ENCODE measurements at regions not wholly inside any gene's neighbourhood (a gene's known extent, or its start where the extent isn't known, plus 50 kb on each side); places are given as distances from the start of the nearest gene placed in this dataset.

- Histone ChIP-seq H3K79me2 (ENCODE audit: insufficient read depth, low read depth, low read length) (no peaks in the 10 kb centered on the region), H4K20me1 (ENCODE audit: insufficient read depth, low read length) (no peaks in the 10 kb centered on the region), H3K27ac (ENCODE audit: low read depth, low read length, poor library complexity, severe bottlenecking) (no peak overlapping the region), H3K4me1 (ENCODE audit: insufficient read depth, low read length, poor library complexity, severe bottlenecking) (no peaks in the 10 kb centered on the region), H2AFZ (ENCODE audit: low read length) (no peak overlapping the region), H3K4me2 (ENCODE audit: low read length) (no peak overlapping the region), H3K36me3 (ENCODE audit: insufficient read depth, low read length) (no peaks in the 10 kb centered on the region), H3K4me3 (ENCODE audit: low read depth, low read length, poor library complexity, severe bottlenecking) (no peak overlapping the region), H3K9me3 (ENCODE audit: low read length) (no peaks in the 10 kb centered on the region), H3K9me2 (ENCODE audit: insufficient read depth, low read length) (no peaks in the 10 kb centered on the region)
- ChIA-PET POLR2A (no interaction called here), CTCF (ENCODE audit: unreplicated experiment) (no interaction called here)
- BruUV-seq (replicated peaks), result no TSS peak
- DNase-seq (ENCODE audit: low spot score), result no peak
- intact Hi-C loops (cut with micrococcal nuclease; ENCODE audit: unreplicated experiment), result no loop called here
- TF ChIP-seq EZH2phosphoT487 (IDR thresholded peaks at IDR 0.05; ENCODE audit: borderline replicate concordance, low read depth, low read length) (no peak), CTCF (conservative IDR thresholded peaks at IDR 0.05; ENCODE audit: low read length) (no peak)
Measured at GRCh38 chr16:52366983-52367382, 180.0 kb downstream of the TOX3 start.

GRCh38 chr16:52364500-52364899, 182.4 kb downstream of the TOX3 start:
- no peak for DNase-seq (ENCODE audit: low spot score)
- BruUV-seq (replicated peaks), result no TSS peak
- Histone ChIP-seq H3K4me2 (ENCODE audit: low read length) (no peak overlapping the region), H3K9me2 (ENCODE audit: insufficient read depth, low read length) (no peaks in the 10 kb centered on the region), H2AFZ (ENCODE audit: low read length) (no peak overlapping the region), H4K20me1 (ENCODE audit: insufficient read depth, low read length) (no peaks in the 10 kb centered on the region), H3K27ac (ENCODE audit: low read depth, low read length, poor library complexity, severe bottlenecking) (no peak overlapping the region), H3K36me3 (ENCODE audit: insufficient read depth, low read length) (no peaks in the 10 kb centered on the region), H3K4me1 (ENCODE audit: insufficient read depth, low read length, poor library complexity, severe bottlenecking) (no peaks in the 10 kb centered on the region), H3K4me3 (ENCODE audit: low read depth, low read length, poor library complexity, severe bottlenecking) (no peak overlapping the region), H3K9me3 (ENCODE audit: low read length) (no peaks in the 10 kb centered on the region), H3K79me2 (ENCODE audit: insufficient read depth, low read depth, low read length) (no peaks in the 10 kb centered on the region)
- POLR2A ChIA-PET, result no interaction called here
- CTCF ChIA-PET (ENCODE audit: unreplicated experiment), result no interaction called here
- intact Hi-C loops (cut with micrococcal nuclease; ENCODE audit: unreplicated experiment), result no loop called here
- TF ChIP-seq CTCF (conservative IDR thresholded peaks at IDR 0.05; ENCODE audit: low read length) (no peak), EZH2phosphoT487 (IDR thresholded peaks at IDR 0.05; ENCODE audit: borderline replicate concordance, low read depth, low read length) (no peak)

GRCh38 chr16:52363082-52363481, 183.9 kb downstream of the TOX3 start:
- Histone ChIP-seq H3K4me3 (ENCODE audit: low read depth, low read length, poor library complexity, severe bottlenecking) (no peak overlapping the region), H3K36me3 (ENCODE audit: insufficient read depth, low read length) (no peaks in the 10 kb centered on the region), H3K4me1 (ENCODE audit: insufficient read depth, low read length, poor library complexity, severe bottlenecking) (no peaks in the 10 kb centered on the region), H3K9me2 (ENCODE audit: insufficient read depth, low read length) (no peaks in the 10 kb centered on the region), H3K4me2 (ENCODE audit: low read length) (no peak overlapping the region), H3K9me3 (ENCODE audit: low read length) (no peaks in the 10 kb centered on the region), H2AFZ (ENCODE audit: low read length) (no peak overlapping the region), H3K79me2 (ENCODE audit: insufficient read depth, low read depth, low read length) (no peaks in the 10 kb centered on the region), H3K27ac (ENCODE audit: low read depth, low read length, poor library complexity, severe bottlenecking) (no peak overlapping the region), H4K20me1 (ENCODE audit: insufficient read depth, low read length) (no peaks in the 10 kb centered on the region)
- TF ChIP-seq EZH2phosphoT487 (IDR thresholded peaks at IDR 0.05; ENCODE audit: borderline replicate concordance, low read depth, low read length) (no peak), CTCF (conservative IDR thresholded peaks at IDR 0.05; ENCODE audit: low read length) (no peak)
- no TSS peak for BruUV-seq (replicated peaks)
- ChIA-PET CTCF (ENCODE audit: unreplicated experiment) (no interaction called here), POLR2A (no interaction called here)
- intact Hi-C loops (cut with micrococcal nuclease; ENCODE audit: unreplicated experiment), result no loop called here
- no peak for DNase-seq (ENCODE audit: low spot score)

Measured in OCI-LY7 (cell line).